GM19351 (cell line): ENCODE measurements at regions not wholly inside any gene's neighbourhood (a gene's known extent, or its start where the extent isn't known, plus 50 kb on each side); places are given as distances from the start of the nearest gene placed in this dataset.
"Not testable (repeated sequence)": the region's sequence is repeated elsewhere in the genome, so short reads cannot be mapped to it uniquely, and the experiment has no call there.

Experiments
- ATAC-seq: cut with Tn5 transposase; IDR thresholded peaks from one replicate; pipeline ENCODE4 v1.9.1; 2021; ENCODE audit warnings: mild to moderate bottlenecking, moderate library complexity; ENCODE audit not compliant: unreplicated experiment

- ATAC-seq, result no peak
Observed at GRCh38 chr13:85610024-85610423, 189.2 kb downstream of the SLITRK6 start.

DNA sequence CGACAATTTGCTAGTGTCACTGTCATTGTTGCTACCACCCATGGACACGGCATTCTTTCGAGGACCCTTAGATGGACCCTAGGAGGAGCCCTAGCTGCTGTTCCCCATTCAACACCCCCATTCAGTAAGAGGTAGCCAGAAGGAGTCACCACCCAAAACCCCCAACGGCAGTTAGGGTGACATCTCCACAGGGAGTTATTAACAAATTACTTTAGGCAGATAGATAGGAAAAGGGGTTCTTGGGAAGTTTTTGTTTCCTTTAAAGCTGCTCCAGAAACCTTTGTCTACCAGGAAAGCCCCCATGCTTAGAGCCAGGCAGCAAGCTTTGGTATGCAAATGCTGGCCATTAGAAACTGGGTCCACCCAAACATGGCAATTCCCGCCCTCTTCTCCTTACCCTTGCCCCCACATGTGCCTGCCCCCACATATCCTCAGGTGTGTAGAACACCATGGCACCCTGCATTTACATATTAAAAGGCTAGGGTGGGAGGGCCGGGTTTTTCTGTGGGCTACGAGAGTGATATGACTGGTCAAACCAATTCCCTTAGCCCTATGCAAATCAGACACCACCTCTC is 190.9 kb downstream of the SLITRK6 start:
- no peak for ATAC-seq

GRCh38 chr13:85603735-85604134 is 195.5 kb downstream of the SLITRK6 start:
- no peak for ATAC-seq

GRCh38 chr13:85601526-85601925 is 197.7 kb downstream of the SLITRK6 start:
- ATAC-seq, result no peak

DNA sequence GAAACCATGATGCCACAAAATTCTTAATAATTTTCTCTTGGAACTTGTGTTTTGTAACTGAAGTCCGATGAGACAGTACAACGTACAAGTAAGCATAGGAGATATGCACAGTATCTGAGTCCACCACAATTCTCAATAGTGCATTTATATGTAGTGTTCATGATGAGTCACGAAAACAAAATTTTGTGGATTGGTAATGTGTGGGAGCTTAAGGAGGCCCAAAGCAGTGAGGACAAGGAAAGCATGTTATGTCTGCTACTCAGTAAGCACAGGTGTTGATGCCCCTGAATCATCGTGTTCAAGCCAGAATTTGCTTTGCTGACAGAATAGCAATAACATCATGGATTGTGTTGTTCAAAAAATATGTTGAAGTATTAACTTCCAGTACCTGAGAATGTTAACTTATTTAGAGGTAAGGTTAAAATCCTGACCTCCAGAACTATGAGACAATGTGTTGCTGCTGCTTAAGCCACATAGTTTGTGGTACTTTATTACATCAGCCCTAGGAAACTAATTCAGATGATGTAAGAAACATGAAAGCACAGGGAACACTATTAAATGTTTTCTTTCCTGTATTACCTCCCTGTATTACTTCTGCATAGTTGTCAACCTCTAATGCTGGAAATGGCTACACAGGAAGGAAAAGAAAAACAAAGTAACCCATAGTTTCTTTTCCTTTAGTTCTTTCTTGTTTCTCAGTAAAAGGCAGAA is 201.3 kb downstream of the SLITRK6 start:
- no peak for ATAC-seq

GRCh38 chr13:85592211-85592610 is 207.0 kb downstream of the SLITRK6 start:
- no peak for ATAC-seq

DNA sequence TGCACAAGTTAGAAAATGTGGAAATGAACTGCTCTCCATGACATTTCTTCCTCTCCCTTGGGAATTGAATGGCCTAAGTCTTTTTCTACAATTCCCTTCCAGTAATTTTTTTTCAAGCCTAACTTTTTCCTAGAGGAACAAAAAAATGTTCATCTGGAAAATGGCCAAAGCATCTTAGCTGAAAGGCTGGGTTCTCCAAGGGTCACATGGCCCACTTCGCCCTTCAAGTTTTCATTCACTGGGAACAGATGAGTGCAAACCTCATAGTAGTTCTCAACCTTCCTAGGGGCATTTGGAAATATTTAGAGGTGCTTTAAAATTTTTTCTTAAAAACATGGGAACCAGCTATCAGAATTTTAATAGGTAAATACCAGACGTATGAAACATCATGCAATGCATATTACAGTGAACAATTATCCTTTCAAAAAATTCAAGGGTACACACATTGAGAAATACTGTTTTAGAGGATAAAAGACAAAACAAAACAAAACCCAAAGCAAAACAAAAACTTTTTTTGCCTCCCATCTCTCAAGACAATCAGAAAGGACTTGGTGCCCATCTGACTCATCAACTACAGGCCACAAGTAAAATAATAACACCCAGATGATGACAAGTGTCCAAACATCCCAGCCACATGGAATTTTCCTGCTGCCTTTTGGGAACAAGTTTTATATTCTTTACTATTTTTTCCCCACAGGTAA is 208.8 kb downstream of the SLITRK6 start:
- no peak for ATAC-seq

GRCh38 chr13:85589021-85589420 is 210.2 kb downstream of the SLITRK6 start:
- no peak for ATAC-seq

GRCh38 chr13:85588359-85588758 is 210.9 kb downstream of the SLITRK6 start:
- no peak for ATAC-seq

DNA sequence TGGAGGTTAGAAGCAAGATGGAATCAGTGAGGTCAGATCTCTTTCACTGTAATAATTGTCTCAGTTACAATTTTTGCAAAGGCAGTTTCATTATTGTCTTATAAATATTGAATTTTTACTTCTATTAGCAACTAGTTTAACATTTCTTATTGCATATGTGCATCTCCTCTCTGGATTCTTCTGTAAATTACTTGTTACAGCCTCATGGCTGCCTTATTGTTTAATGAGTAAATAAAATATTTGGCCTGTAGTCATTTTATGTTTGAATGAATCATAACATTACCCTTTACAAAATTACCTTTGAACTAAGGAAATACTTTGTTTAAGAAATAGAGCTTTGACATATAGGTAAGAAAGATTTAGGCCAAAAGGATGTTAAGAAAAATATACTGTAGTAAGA is 212.4 kb downstream of the SLITRK6 start:
- no peak for ATAC-seq

- no peak for ATAC-seq
Observed at GRCh38 chr13:85586422-85586831, 212.8 kb downstream of the SLITRK6 start.

DNA sequence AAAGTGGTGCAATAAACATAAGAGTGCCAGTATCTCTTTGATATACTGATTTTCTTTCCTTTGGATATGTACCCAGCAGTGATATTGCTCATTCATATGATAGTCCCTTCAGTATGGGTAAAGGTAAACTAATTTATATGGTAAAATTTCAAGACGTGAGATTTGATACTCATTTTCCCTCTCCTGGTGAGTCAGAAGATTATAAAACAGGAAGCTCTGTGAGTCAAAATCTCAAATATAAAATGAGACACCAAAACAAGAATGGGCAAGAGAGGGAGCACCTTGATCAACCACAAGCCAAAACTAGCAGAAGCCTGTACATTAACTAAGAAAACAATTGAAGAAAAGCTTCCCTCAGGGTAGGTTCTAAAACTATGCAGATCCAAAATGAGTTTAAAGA is 216.3 kb downstream of the SLITRK6 start:
- no peak for ATAC-seq

DNA sequence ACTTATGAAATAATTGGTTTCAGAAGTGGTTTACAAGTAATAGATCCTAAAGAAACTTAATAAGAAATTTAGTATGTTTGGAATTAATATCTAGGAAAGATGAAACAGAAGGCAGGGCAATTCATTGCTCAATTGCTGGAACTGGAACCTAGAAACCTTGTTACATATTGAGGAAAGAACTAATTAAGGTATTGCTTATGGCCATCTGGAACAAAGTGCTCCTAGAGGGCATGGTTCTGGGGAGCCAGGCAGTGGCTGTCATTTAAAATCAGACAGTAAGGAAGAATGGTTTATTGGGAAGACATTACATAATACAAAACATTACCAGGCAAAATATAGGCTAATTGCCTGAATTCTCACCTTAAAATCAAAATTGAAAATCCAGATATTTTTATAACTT is 224.1 kb downstream of the SLITRK6 start:
- ATAC-seq, result no peak

- ATAC-seq, result no peak
Observed at GRCh38 chr13:85567909-85568308, 231.3 kb downstream of the SLITRK6 start.

- no peak for ATAC-seq
Observed at GRCh38 chr13:85565652-85566051, 233.6 kb downstream of the SLITRK6 start.

DNA sequence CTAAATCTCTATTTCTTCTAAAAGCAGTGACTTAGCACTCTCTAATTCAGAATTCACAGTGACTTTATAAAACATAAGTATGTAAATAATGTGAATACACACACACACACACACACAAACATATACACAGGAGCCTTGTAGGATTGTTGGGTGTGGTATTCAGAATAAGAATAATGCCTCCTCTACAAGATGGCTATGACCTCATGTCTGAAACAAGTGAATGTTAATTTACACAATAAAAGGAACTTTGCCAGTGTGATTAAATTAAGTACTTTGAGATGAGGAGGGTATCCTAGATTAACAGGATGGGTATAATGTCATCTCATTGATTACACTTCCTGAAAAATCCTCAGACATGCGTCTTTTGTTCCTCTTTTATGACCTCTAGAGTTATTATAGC is 234.6 kb downstream of the SLITRK6 start:
- ATAC-seq, result no peak

DNA sequence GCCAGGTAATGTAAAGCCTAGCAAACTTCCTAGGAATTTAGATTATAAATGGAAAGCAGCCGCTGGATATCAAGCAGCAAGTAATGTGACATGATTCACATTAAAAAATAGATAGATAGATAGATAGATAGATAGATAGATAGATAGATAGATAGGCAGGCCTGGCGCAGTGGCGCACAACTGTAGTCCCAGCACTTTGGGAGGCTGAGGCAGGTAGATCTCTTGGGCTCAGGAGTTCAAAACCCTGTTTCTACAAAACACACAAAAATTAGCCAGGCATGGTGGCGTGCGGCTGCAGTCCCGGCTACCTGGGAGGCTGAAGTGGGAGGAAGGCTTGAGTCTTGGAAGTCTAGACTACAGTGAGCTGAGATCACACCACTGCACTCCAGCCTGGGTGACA is 236.9 kb downstream of the SLITRK6 start:
- no peak for ATAC-seq

- no peak for ATAC-seq
Observed at GRCh38 chr13:85557691-85558467, 241.3 kb downstream of the SLITRK6 start.

- no peak for ATAC-seq
Observed at GRCh38 chr13:85551012-85551411, 248.2 kb downstream of the SLITRK6 start.

- no peak for ATAC-seq
Observed at GRCh38 chr13:85549819-85550218, 249.4 kb downstream of the SLITRK6 start.

GRCh38 chr13:85548845-85549244 is 250.4 kb downstream of the SLITRK6 start:
- not testable (repeated sequence) for ATAC-seq
